Cardiac septum (tissue), 1 donor: ENCODE measurements at regions not wholly inside any gene's neighbourhood (a gene's known extent, or its start where the extent isn't known, plus 50 kb on each side); places are given as distances from the start of the nearest gene placed in this dataset.
A peak's percentile ranks its signal among the peaks of the same experiment; 100 is the strongest.
"Not testable (repeated sequence)": the region's sequence is repeated elsewhere in the genome, so short reads cannot be mapped to it uniquely, and the experiment has no call there.

Source experiments
- DNase-seq: peaks from one replicate; pipeline ENCODE4 v3.0.0-alpha.2; 2020; ENCODE audit warnings: low spot score
- intact Hi-C: fragments of 100-400 bp; cut with DNase I; formaldehyde crosslinking; loops from one replicate; pipeline ENCODE4 v1.14.0; 2022
- donor health status: DM: no; HTN: no; CAD: no.

GRCh38 chr9:71632776-71633175 lies 135.5 kb downstream of the CEMIP2 start:
- DNase-seq: no peak
- intact Hi-C loops: no loop called here

- no peak for DNase-seq
- intact Hi-C loops: no loop called here
These were observed 137.8 kb downstream of the CEMIP2 start for GRCh38 chr9:71630377-71630995.

GRCh38 chr9:71629578-71630215 lies 138.6 kb downstream of the CEMIP2 start:
- DNase-seq: no peak
- intact Hi-C loops: no loop called here

- no peak for DNase-seq
- intact Hi-C loops: no loop called here
These were observed 140.1 kb downstream of the CEMIP2 start for GRCh38 chr9:71628247-71628646.

- DNase-seq: no peak
- intact Hi-C loops: no loop called here
These were observed 140.8 kb downstream of the CEMIP2 start for GRCh38 chr9:71627537-71627936.

GRCh38 chr9:71626395-71626794 lies 141.9 kb downstream of the CEMIP2 start:
- DNase-seq: no peak
- intact Hi-C loops: no loop called here

- no peak for DNase-seq
- intact Hi-C loops: no loop called here
These were observed 143.6 kb downstream of the CEMIP2 start for GRCh38 chr9:71624728-71625127.

- no peak for DNase-seq
- intact Hi-C loops: no loop called here
These were observed 147.6 kb downstream of the CEMIP2 start for GRCh38 chr9:71620746-71621145.

GRCh38 chr9:71620331-71620730 lies 148.0 kb downstream of the CEMIP2 start:
- intact Hi-C loops: no loop called here
- no peak for DNase-seq

- intact Hi-C loops: no loop called here
- no peak for DNase-seq
These were observed 148.4 kb downstream of the CEMIP2 start for GRCh38 chr9:71619926-71620325.

- no peak for DNase-seq
- intact Hi-C loops: no loop called here
These were observed 153.8 kb downstream of the CEMIP2 start for GRCh38 chr9:71614409-71615010.

GRCh38 chr9:71612889-71613288 lies 155.4 kb downstream of the CEMIP2 start:
- no peak for DNase-seq

GRCh38 chr9:71609448-71609830 lies 158.9 kb downstream of the CEMIP2 start:
- no peak for DNase-seq
- intact Hi-C loops: loop anchor here (10.0 kb wide), 1 partner anchor 105 kb away; no protein-coding TSS in a partner anchor

More at GRCh38 chr9:71612889-71613288, 155.4 kb downstream of the CEMIP2 start:
- intact Hi-C loops: no loop called here

- DNase-seq: no peak
- intact Hi-C loops: loop anchor here (10.0 kb wide), 1 partner anchor 106 kb away; no protein-coding TSS in a partner anchor
These were observed 159.4 kb downstream of the CEMIP2 start for GRCh38 chr9:71608825-71609447.

- intact Hi-C loops: loop anchor here (10.0 kb wide), 1 partner anchor 107 kb away; no protein-coding TSS in a partner anchor
- DNase-seq: no peak
These were observed 160.3 kb downstream of the CEMIP2 start for GRCh38 chr9:71608021-71608420.

GRCh38 chr9:71607461-71607881 lies 160.8 kb downstream of the CEMIP2 start:
- intact Hi-C loops: loop anchor here (2.0 to 10.0 kb wide), 2 partner anchors 107 to 165 kb away; no protein-coding TSS in a partner anchor
- DNase-seq: no peak

GRCh38 chr9:71604197-71605063 lies 163.9 kb downstream of the CEMIP2 start:
- intact Hi-C loops: loop anchor here (10.0 kb wide), 1 partner anchor 110 kb away; no protein-coding TSS in a partner anchor

GRCh38 chr9:71602652-71603051 lies 165.7 kb downstream of the CEMIP2 start:
- intact Hi-C loops: loop anchor here (10.0 kb wide), 1 partner anchor 112 kb away; no protein-coding TSS in a partner anchor
- DNase-seq: no peak

More at GRCh38 chr9:71604197-71605063, 163.9 kb downstream of the CEMIP2 start:
- peak; percentile 87 for DNase-seq

- intact Hi-C loops, DNase-seq: not testable (repeated sequence)
These were observed 172.6 kb downstream of the CEMIP2 start for GRCh38 chr9:71595762-71596161.
